GM12864 (cell line): ENCODE measurements at regions not wholly inside any gene's neighbourhood (a gene's known extent, or its start where the extent isn't known, plus 50 kb on each side); places are given as distances from the start of the nearest gene placed in this dataset.

ENCODE experiments used
- DNase-seq: peaks from one replicate; pipeline ENCODE4 v3.0.0-alpha.2; 2011; ENCODE audit warnings: low read depth
- H3K4me3 ChIP-seq: 2 replicates; pipeline ENCODE4 v1.5.1; 2011; ENCODE audit warnings: mild to moderate bottlenecking, low read depth, low read length, control low read depth
- CTCF ChIP-seq: IDR thresholded peaks from 2 replicates; pipeline ENCODE4 v1.5.1; 2011; ENCODE audit warnings: low read depth, mild to moderate bottlenecking, moderate library complexity, low read length, control low read depth, inconsistent platforms; ENCODE audit errors: missing control alignments

GRCh38 chr11:69400140-69400539, 81.3 kb upstream of the LINC01488 start:
- H3K4me3 ChIP-seq, result no peak overlapping the region
- DNase-seq, result no peak
- TF ChIP-seq CTCF, result no peak

- no peak for DNase-seq
- H3K4me3 ChIP-seq, result no peak overlapping the region
- TF ChIP-seq CTCF, result no peak
These were observed 80.5 kb upstream of the LINC01488 start for GRCh38 chr11:69400771-69401590.

DNA sequence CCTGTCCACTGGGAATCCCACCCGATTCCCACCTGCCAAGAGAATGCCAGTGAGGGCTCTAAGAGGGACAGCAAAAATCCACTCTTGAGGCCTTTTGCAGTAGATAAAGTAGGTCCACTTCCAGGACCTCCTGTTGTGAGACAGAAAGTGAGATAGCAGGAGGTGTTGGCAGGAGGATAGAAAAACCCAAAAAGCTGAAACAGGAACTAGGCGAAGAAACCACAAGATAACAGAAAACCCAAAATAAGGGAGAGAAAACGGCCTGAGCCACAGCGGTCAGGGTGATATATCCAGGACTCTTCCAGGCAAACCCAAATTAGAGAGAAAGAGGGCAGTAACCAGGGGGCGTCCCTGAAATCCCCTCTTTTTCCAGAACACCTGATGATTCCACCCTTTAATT, 79.7 kb upstream of the LINC01488 start:
- TF ChIP-seq CTCF, result no peak
- no peak for DNase-seq
- H3K4me3 ChIP-seq, result no peak overlapping the region

DNA sequence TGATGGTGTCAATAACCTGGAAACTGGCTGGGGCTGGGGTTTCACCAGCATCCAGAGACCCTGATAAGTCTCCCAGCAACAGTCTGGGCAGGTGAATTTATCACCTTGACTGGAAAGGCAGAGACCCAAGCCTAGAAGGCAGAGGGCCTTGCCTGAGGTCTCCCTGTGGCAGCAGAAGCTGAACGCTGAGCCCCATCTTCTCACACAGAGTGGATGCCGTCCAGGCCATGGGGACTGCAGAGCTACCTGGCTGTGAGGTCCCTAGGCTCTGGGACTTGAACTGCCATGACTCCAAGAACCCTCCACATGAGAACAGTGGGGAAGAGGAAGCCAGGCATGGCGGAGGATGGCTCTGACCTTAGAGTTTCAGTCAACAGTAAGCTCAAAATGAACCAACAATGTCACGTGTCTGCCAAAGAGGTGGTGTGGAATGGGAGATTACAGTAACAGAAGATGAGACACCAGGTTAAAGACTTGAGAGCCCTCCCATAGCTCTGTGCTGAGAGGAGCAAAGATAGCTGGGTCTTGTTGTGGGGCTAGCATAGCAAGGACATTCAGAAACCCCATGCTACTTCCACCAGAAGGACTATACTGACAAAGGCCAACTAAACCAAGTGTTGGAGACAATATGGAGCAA, 79.1 kb upstream of the LINC01488 start:
- TF ChIP-seq CTCF, result no peak
- DNase-seq, result no peak
- H3K4me3 ChIP-seq, result no peak overlapping the region

DNA sequence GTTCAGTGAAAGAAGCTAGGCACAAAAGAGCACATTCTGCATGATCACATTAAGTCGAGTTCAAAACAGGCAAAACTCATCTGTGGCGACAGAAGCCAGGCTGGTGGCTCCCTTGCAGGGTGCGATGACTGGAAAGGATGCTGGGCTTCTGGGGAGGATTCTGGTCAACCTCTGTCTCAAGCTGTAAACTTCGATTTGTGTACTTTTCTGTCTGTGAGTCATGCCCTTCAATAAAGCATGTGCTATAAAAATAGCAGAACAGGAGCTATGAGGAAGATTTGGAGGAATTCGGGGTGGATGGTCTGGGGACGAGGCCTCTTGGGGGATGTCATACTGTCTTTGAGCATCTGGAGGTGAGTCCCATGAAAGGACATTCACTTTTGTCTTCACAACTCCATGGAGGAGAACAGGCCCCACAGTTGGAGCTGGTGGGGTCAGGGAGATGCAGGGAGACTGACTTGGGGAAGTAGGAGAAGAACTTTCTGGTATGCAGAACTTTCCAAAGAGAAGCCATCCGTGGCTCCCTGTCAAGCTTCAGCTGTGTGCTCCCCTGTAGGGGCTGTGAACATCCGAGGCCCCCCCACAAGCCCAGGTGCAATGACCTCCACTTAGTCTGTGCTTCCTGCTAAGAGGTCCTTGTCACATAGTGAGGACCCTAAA, 77.8 kb upstream of the LINC01488 start:
- no peak for DNase-seq

GRCh38 chr11:69406060-69406459, 75.4 kb upstream of the LINC01488 start:
- DNase-seq, result no peak
- H3K4me3 ChIP-seq, result no peak overlapping the region
- no peak for TF ChIP-seq CTCF

More for the DNA sequence above, 77.8 kb upstream of the LINC01488 start:
- no peak for TF ChIP-seq CTCF
- no peak overlapping the region for H3K4me3 ChIP-seq
